ENCODE measurements at regions not wholly inside any gene's neighbourhood (a gene's known extent, or its start where the extent isn't known, plus 50 kb on each side); places are given as distances from the start of the nearest gene placed in this dataset.

GRCh38 chr2:194700726-194701125, 956.3 kb upstream of the SLC39A10 start:
- no peak for TF ChIP-seq TBL1XR1 (IDR thresholded peaks at IDR 0.05; ENCODE audit: low read depth, low read length)
- TF ChIP-seq EGR1 (IDR thresholded peaks at IDR 0.05; ENCODE audit: borderline replicate concordance in 1 of 2, low read depth in 2 of 2, low read length in 2 of 2), result no peak
- TF ChIP-seq, protein P1, sequence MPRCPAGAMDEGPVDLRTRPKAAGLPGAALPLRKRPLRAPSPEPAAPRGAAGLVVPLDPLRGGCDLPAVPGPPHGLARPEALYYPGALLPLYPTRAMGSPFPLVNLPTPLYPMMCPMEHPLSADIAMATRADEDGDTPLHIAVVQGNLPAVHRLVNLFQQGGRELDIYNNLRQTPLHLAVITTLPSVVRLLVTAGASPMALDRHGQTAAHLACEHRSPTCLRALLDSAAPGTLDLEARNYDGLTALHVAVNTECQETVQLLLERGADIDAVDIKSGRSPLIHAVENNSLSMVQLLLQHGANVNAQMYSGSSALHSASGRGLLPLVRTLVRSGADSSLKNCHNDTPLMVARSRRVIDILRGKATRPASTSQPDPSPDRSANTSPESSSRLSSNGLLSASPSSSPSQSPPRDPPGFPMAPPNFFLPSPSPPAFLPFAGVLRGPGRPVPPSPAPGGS (IDR thresholded peaks at IDR 0.05; ENCODE audit: borderline replicate concordance, insufficient read depth, low read depth, low read length, poor library complexity, severe bottlenecking), result no peak
- TF ChIP-seq HDAC2 (IDR thresholded peaks at IDR 0.05), result no peak
- TF ChIP-seq SREBF1 (IDR thresholded peaks at IDR 0.05; ENCODE audit: low read length), result no peak
- TF ChIP-seq JUND (IDR thresholded peaks at IDR 0.05; ENCODE audit: low read depth, low read length), result no peak
- no peak for TF ChIP-seq PAX8 (IDR thresholded peaks at IDR 0.05)
- no peak for TF ChIP-seq CHD2 (IDR thresholded peaks at IDR 0.05; ENCODE audit: borderline replicate concordance, low read depth, low read length)
- no peak for TF ChIP-seq BCLAF1 (IDR thresholded peaks at IDR 0.05)
- TF ChIP-seq SIX5 (IDR thresholded peaks at IDR 0.05; ENCODE audit: low read depth, low read length, severe bottlenecking), result no peak
- no peak for TF ChIP-seq NBN (IDR thresholded peaks at IDR 0.05)
- no peak for TF ChIP-seq CHD4 (IDR thresholded peaks at IDR 0.05)
- no peak for TF ChIP-seq TAF1 (IDR thresholded peaks at IDR 0.05; ENCODE audit: borderline replicate concordance, low read depth, low read length)
- TF ChIP-seq FOXK2 (IDR thresholded peaks at IDR 0.05), result no peak
- TF ChIP-seq, protein P2, sequence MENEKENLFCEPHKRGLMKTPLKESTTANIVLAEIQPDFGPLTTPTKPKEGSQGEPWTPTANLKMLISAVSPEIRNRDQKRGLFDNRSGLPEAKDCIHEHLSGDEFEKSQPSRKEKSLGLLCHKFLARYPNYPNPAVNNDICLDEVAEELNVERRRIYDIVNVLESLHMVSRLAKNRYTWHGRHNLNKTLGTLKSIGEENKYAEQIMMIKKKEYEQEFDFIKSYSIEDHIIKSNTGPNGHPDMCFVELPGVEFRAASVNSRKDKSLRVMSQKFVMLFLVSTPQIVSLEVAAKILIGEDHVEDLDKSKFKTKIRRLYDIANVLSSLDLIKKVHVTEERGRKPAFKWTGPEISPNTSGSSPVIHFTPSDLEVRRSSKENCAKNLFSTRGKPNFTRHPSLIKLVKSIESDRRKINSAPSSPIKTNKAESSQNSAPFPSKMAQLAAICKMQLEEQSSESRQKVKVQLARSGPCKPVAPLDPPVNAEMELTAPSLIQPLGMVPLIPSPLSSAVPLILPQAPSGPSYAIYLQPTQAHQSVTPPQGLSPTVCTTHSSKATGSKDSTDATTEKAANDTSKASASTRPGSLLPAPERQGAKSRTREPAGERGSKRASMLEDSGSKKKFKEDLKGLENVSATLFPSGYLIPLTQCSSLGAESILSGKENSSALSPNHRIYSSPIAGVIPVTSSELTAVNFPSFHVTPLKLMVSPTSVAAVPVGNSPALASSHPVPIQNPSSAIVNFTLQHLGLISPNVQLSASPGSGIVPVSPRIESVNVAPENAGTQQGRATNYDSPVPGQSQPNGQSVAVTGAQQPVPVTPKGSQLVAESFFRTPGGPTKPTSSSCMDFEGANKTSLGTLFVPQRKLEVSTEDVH (IDR thresholded peaks at IDR 0.05; ENCODE audit: low read depth, partially characterized antibody), result no peak
- TF ChIP-seq RFX5 (IDR thresholded peaks at IDR 0.05; ENCODE audit: low read depth, low read length), result no peak
- TF ChIP-seq CHD1 (IDR thresholded peaks at IDR 0.05; ENCODE audit: low read depth, low read length), result no peak
- no peak for TF ChIP-seq KAT2A (conservative IDR thresholded peaks at IDR 0.05; ENCODE audit: control insufficient read depth, low read depth, low read length)
- H3K9me3 ChIP-seq (replicated peaks; ENCODE audit: control insufficient read depth, insufficient read depth, low read length), result no peaks in the 10 kb centered on the region
- H4K20me1 ChIP-seq (ENCODE audit: control insufficient read depth, insufficient read depth), result no peaks in the 10 kb centered on the region
- H3K4me3 ChIP-seq, result no peak overlapping the region
- POLR2A ChIA-PET, result no interaction called here
- no peaks in the 10 kb centered on the region for H3K4me1 ChIP-seq (ENCODE audit: control insufficient read depth, insufficient read depth, low read length)
- no TSS peak for BruUV-seq (replicated peaks)
- CTCF ChIA-PET, result no interaction called here
- no peaks in the 10 kb centered on the region for H3K27me3 ChIP-seq (replicated peaks in 1 of 2; ENCODE audit: control insufficient read depth in 2 of 2, insufficient read depth in 2 of 2, low read length in 1 of 2)
- no peaks in the 10 kb centered on the region for H3K79me2 ChIP-seq (ENCODE audit: control insufficient read depth, insufficient read depth, low read length)
- intact Hi-C loops (cut with micrococcal nuclease; ENCODE audit: unreplicated experiment) (no loop called here), in situ Hi-C loops (cut with MboI) (no loop called here)
- H3K36me3 ChIP-seq (ENCODE audit: control insufficient read depth in 2 of 2, insufficient read depth in 2 of 2, low read length in 1 of 2), result no peaks in the 10 kb centered on the region
- DNase-seq (ENCODE audit: low read depth, low spot score), result no peak
- ATAC-seq, result no peak
- no peak overlapping the region for H3K4me2 ChIP-seq (ENCODE audit: control insufficient read depth, insufficient read depth)
- H3K27ac ChIP-seq (ENCODE audit: control insufficient read depth, insufficient read depth), result no peak overlapping the region
- H2AFZ ChIP-seq (ENCODE audit: control insufficient read depth, low read depth, low read length), result no peak overlapping the region
- H3K9ac ChIP-seq (ENCODE audit: control insufficient read depth, insufficient read depth, low read length), result no peak overlapping the region
- no peak for FAIRE-seq
- SMC1A ChIA-PET (ENCODE audit: uncharacterized antibody, unreplicated experiment), result no interaction called here
- RAD21 ChIA-PET (ENCODE audit: unreplicated experiment), result no interaction called here

Measured in GM12878 (cell line).